ENCODE measurements at regions not wholly inside any gene's neighbourhood (a gene's known extent, or its start where the extent isn't known, plus 50 kb on each side); places are given as distances from the start of the nearest gene placed in this dataset.

- Histone ChIP-seq H3K27ac (ENCODE audit: poor library complexity, severe bottlenecking) (no peak overlapping the region), H3K4me1 (ENCODE audit: insufficient read depth, poor library complexity, severe bottlenecking) (peaks cover 7% of the 10 kb centered on the region), H3K4me3 (ENCODE audit: severe bottlenecking) (no peak overlapping the region), H3K36me3 (ENCODE audit: low read depth) (no peaks in the 10 kb centered on the region), H3K27me3 (ENCODE audit: insufficient read depth, poor library complexity, severe bottlenecking) (no peaks in the 10 kb centered on the region), H3K9me3 (ENCODE audit: severe bottlenecking) (no peaks in the 10 kb centered on the region)
- DNase-seq (ENCODE audit: low spot score) (no peak), ATAC-seq (ENCODE audit: low read depth) (no peak)
- no peak for TF ChIP-seq CTCF (IDR thresholded peaks at IDR 0.05; ENCODE audit: poor library complexity, severe bottlenecking)
Observed at GRCh38 chr13:106433066-106433465, 102.4 kb downstream of the EFNB2 start.

- Histone ChIP-seq H3K9me3 (ENCODE audit: severe bottlenecking) (no peaks in the 10 kb centered on the region), H3K27me3 (ENCODE audit: insufficient read depth, poor library complexity, severe bottlenecking) (no peaks in the 10 kb centered on the region), H3K4me3 (ENCODE audit: severe bottlenecking) (no peak overlapping the region), H3K27ac (ENCODE audit: poor library complexity, severe bottlenecking) (no peak overlapping the region), H3K4me1 (ENCODE audit: insufficient read depth, poor library complexity, severe bottlenecking) (peaks cover 7% of the 10 kb centered on the region), H3K36me3 (ENCODE audit: low read depth) (no peaks in the 10 kb centered on the region)
- no peak for TF ChIP-seq CTCF (IDR thresholded peaks at IDR 0.05; ENCODE audit: poor library complexity, severe bottlenecking)
- no peak for DNase-seq (ENCODE audit: low spot score)
- ATAC-seq (ENCODE audit: low read depth), result peak; percentile 61; the same call in 2 of the 3 replicates
Observed at GRCh38 chr13:106432636-106433035, 102.8 kb downstream of the EFNB2 start.

GRCh38 chr13:106426909-106427308 lies 108.6 kb downstream of the EFNB2 start:
- no peaks in the 10 kb centered on the region for H3K36me3 ChIP-seq (ENCODE audit: low read depth)
- ATAC-seq (ENCODE audit: low read depth), result no peak
- TF ChIP-seq CTCF (IDR thresholded peaks at IDR 0.05; ENCODE audit: poor library complexity, severe bottlenecking), result no peak

GRCh38 chr13:106425661-106426060 lies 109.8 kb downstream of the EFNB2 start:
- Histone ChIP-seq H3K27me3 (ENCODE audit: insufficient read depth, poor library complexity, severe bottlenecking) (no peaks in the 10 kb centered on the region), H3K4me1 (ENCODE audit: insufficient read depth, poor library complexity, severe bottlenecking) (no peaks in the 10 kb centered on the region), H3K27ac (ENCODE audit: poor library complexity, severe bottlenecking) (no peak overlapping the region), H3K9me3 (ENCODE audit: severe bottlenecking) (no peaks in the 10 kb centered on the region), H3K4me3 (ENCODE audit: severe bottlenecking) (no peak overlapping the region), H3K36me3 (ENCODE audit: low read depth) (no peaks in the 10 kb centered on the region)
- DNase-seq (ENCODE audit: low spot score), result no peak
- ATAC-seq (ENCODE audit: low read depth), result no peak
- no peak for TF ChIP-seq CTCF (IDR thresholded peaks at IDR 0.05; ENCODE audit: poor library complexity, severe bottlenecking)

More at GRCh38 chr13:106426909-106427308, 108.6 kb downstream of the EFNB2 start:
- Histone ChIP-seq H3K4me3 (ENCODE audit: severe bottlenecking) (no peak overlapping the region), H3K27ac (ENCODE audit: poor library complexity, severe bottlenecking) (no peak overlapping the region), H3K4me1 (ENCODE audit: insufficient read depth, poor library complexity, severe bottlenecking) (no peaks in the 10 kb centered on the region), H3K9me3 (ENCODE audit: severe bottlenecking) (no peaks in the 10 kb centered on the region), H3K27me3 (ENCODE audit: insufficient read depth, poor library complexity, severe bottlenecking) (no peaks in the 10 kb centered on the region)
- DNase-seq (ENCODE audit: low spot score), result no peak

- Histone ChIP-seq H3K36me3 (ENCODE audit: low read depth) (no peaks in the 10 kb centered on the region), H3K27me3 (ENCODE audit: insufficient read depth, poor library complexity, severe bottlenecking) (no peaks in the 10 kb centered on the region), H3K27ac (ENCODE audit: poor library complexity, severe bottlenecking) (no peak overlapping the region), H3K9me3 (ENCODE audit: severe bottlenecking) (no peaks in the 10 kb centered on the region), H3K4me1 (ENCODE audit: insufficient read depth, poor library complexity, severe bottlenecking) (no peaks in the 10 kb centered on the region), H3K4me3 (ENCODE audit: severe bottlenecking) (no peak overlapping the region)
- ATAC-seq (ENCODE audit: low read depth) (no peak), DNase-seq (ENCODE audit: low spot score) (no peak)
- no peak for TF ChIP-seq CTCF (IDR thresholded peaks at IDR 0.05; ENCODE audit: poor library complexity, severe bottlenecking)
Observed at GRCh38 chr13:106424805-106425204, 110.7 kb downstream of the EFNB2 start.

Data from RWPE2 (cell line).